Ovary (tissue), 7 donors: ENCODE measurements at regions not wholly inside any gene's neighbourhood (a gene's known extent, or its start where the extent isn't known, plus 50 kb on each side); places are given as distances from the start of the nearest gene placed in this dataset.

Experiments
- DNase-seq, 5 donors: peaks; one replicate each; pipeline ENCODE4 v3.0.0-alpha.2; 2019 to 2020
- H3K27ac ChIP-seq, 2 donors: fragments of 200-600 bp; one replicate each; pipeline versions ENCODE4 v1.5.1 to v1.8.0; 2019 to 2022
- H3K27me3 ChIP-seq: fragments of 200-600 bp; one replicate; pipeline ENCODE4 v1.8.0; 2022
- H3K36me3 ChIP-seq: fragments of 200-600 bp; sonication (generic); one replicate; pipeline ENCODE4 v1.5.1; 2019
- H3K4me1 ChIP-seq: one replicate; pipeline ENCODE4 v1.8.1; 2013; ENCODE audit warnings: mild to moderate bottlenecking, moderate library complexity; ENCODE audit not compliant: insufficient read depth
- H3K4me3 ChIP-seq: fragments of 200-600 bp; sonication (generic); one replicate; pipeline ENCODE4 v1.5.1; 2017
- H3K9me3 ChIP-seq, 2 donors: fragments of 200-600 bp in 1 of 2; sonication (generic) in 1 of 2; one replicate each; pipeline versions ENCODE4 v1.5.1 to v1.8.1; 2013 to 2019; ENCODE audit warnings: mild to moderate bottlenecking in 1 of 2, moderate library complexity in 1 of 2
- EP300 ChIP-seq: sonication (generic); formaldehyde crosslinking; IDR thresholded peaks from one replicate; pipeline ENCODE4 v1.6.1; 2017; ENCODE audit warnings: antibody characterized with exemption
- POLR2A ChIP-seq: fragments of 450-650 bp; IDR thresholded peaks from one replicate; pipeline ENCODE4 v1.6.1; 2017; ENCODE audit warnings: antibody characterized with exemption, mild to moderate bottlenecking, moderate library complexity
- WGBS, 3 donors: extraction: QIAGEN DNeasy Blood & Tissue Kit in 1 of 3; methylation state at CpG; one replicate each; pipeline versions ENCODE4 v1.1.5 to v1.1.7; 2013 to 2017; 5-methylcytosine and 5-hydroxymethylcytosine counted together
- intact Hi-C, 4 donors: fragments of 100-400 bp; cut with DNase I; formaldehyde crosslinking; loops; one replicate each; pipeline versions ENCODE4 v1.11.0 to v1.15.1; 2022 to 2023
- TF ChIP-seq, protein P1 (sequence below), 3 donors: fragments of 450-650 bp in 2 of 3; fragments of 200-600 bp in 1 of 3; IDR thresholded peaks; one replicate each; pipeline versions ENCODE4 v1.5.1 to v1.8.0; 2016 to 2022; ENCODE audit warnings: antibody characterized with exemption in 3 of 3, mild to moderate bottlenecking in 1 of 3
- donor health status: DM: no; HTN: no; CAD: no; lungs with moderate emphysema.
- donor health status: DM: no; HTN: no; CAD: no.
- donor health status: Bipolar disorder and iron deficiency.
- donor health status: DM: no; HTN: no; CAD: no.
- donor health status: DM: yes; HTN: yes; CAD: no.

DNA sequence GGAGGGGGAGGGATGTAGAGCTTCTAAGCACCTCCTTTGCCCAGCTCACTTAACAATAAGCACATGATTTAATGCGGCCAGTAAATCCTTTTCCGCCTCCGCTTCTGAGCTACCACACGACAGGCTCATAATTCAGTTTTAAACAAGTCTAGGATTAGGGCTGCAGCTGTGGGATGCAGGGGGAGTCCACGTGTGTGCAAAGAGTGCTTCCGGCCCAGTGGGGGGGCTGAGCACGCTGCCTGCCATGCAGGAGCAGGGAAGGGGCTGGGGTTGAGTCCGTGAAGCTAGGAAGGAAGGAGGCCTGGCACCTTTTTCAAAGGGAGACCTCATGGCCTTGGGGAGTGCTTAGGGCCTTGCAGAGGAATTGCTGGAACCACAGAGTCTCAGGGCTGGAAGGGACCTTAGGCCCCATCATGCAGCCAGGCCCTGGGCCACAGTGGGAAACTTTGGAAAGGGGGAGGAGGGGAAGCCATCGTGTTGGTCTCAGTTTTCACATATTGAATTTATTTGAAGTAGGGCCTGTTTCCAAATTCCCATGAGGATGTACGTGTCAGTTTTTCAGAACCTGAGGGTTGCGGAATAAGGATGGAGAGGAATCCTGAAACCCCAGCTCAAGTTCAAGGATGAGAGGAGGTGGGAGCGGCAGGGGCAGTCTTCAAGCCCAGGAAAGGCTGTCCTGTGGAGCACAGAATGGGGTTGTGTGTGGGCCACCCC lies 96.1 kb downstream of the VEGFA start:
- 62 to 73% (median 73%) methylated on average over 12 of the region's 12 CpGs for WGBS, 3 donors
- DNase-seq: no peak

DNA sequence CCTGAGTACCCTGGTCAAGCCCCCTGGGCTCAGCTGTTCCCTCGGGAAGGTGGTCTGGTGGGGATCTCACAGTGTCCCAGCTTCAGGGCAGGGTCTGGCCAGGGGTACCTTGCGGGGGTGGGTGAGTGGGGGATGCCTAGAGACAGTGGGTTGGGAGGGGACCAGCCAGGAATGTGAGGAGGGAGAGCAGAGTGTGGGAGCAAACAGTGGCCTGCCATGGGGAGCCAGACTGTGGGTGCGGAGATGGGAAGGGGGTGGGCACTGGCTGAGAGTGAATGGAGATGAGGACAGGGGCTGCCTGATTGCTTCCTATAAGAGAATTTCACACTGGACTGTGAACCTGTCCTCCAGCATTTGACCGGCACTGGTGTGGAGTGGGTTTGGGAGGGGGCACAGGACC lies 95.1 kb downstream of the VEGFA start:
- intact Hi-C loops: no loop called here
- Histone ChIP-seq H3K27ac (no peak overlapping the region), H3K9me3 (no peaks in the 10 kb centered on the region), H3K4me1 (no peaks in the 10 kb centered on the region), H3K27me3 (no peaks in the 10 kb centered on the region), H3K4me3 (no peak overlapping the region), H3K36me3 (no peaks in the 10 kb centered on the region)
- DNase-seq: no peak
- TF ChIP-seq EP300 (no peak), POLR2A (no peak)
- TF ChIP-seq, protein P1, sequence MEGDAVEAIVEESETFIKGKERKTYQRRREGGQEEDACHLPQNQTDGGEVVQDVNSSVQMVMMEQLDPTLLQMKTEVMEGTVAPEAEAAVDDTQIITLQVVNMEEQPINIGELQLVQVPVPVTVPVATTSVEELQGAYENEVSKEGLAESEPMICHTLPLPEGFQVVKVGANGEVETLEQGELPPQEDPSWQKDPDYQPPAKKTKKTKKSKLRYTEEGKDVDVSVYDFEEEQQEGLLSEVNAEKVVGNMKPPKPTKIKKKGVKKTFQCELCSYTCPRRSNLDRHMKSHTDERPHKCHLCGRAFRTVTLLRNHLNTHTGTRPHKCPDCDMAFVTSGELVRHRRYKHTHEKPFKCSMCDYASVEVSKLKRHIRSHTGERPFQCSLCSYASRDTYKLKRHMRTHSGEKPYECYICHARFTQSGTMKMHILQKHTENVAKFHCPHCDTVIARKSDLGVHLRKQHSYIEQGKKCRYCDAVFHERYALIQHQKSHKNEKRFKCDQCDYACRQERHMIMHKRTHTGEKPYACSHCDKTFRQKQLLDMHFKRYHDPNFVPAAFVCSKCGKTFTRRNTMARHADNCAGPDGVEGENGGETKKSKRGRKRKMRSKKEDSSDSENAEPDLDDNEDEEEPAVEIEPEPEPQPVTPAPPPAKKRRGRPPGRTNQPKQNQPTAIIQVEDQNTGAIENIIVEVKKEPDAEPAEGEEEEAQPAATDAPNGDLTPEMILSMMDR (IDR thresholded peaks at IDR 0.05): no peak
- 83 to 94% (median 86%) methylated on average over 4 of the region's 4 CpGs for WGBS, 3 donors

More for the DNA sequence above, 96.1 kb downstream of the VEGFA start:
- no peaks in the 10 kb centered on the region for H3K9me3 ChIP-seq
- H3K27me3 ChIP-seq: no peaks in the 10 kb centered on the region
- TF ChIP-seq EP300: no peak
- TF ChIP-seq, protein P1 (IDR thresholded peaks at IDR 0.05): no peak
- TF ChIP-seq POLR2A: no peak
- intact Hi-C loops: no loop called here
- H3K27ac ChIP-seq: no peak overlapping the region
- no peaks in the 10 kb centered on the region for H3K36me3 ChIP-seq
- no peak overlapping the region for H3K4me3 ChIP-seq
- H3K4me1 ChIP-seq: no peaks in the 10 kb centered on the region

DNA sequence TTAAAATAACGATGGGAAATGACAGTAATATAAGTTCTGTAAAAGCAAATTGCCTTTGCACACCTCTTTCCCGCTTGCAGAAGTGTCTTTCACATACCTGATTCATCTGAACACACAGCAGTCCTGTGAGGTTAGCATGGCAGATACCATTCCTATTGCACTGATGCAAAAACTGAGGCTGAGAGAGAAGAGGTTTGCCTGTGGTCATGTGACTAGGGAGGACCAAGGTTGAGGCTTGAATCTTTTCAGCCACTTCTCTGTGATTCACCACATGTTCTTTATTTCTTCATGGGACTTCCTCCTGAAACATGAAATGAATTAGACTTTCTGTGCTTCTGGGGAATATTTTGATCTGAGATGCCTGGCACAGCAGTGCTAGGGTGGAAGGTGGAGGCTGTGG lies 92.9 kb downstream of the VEGFA start:
- no peak for TF ChIP-seq EP300
- TF ChIP-seq POLR2A: no peak
- TF ChIP-seq, protein P1 (IDR thresholded peaks at IDR 0.05): no peak
- H3K27ac ChIP-seq: no peak overlapping the region
- DNase-seq: no peak
- intact Hi-C loops: no loop called here
- H3K4me3 ChIP-seq: no peak overlapping the region
- H3K9me3 ChIP-seq: no peaks in the 10 kb centered on the region
- WGBS, 3 donors: 82 to 85% (median 84%) methylated on average over 2 of the region's 2 CpGs
- H3K27me3 ChIP-seq: no peaks in the 10 kb centered on the region
- H3K4me1 ChIP-seq: no peaks in the 10 kb centered on the region
- H3K36me3 ChIP-seq: no peaks in the 10 kb centered on the region

DNA sequence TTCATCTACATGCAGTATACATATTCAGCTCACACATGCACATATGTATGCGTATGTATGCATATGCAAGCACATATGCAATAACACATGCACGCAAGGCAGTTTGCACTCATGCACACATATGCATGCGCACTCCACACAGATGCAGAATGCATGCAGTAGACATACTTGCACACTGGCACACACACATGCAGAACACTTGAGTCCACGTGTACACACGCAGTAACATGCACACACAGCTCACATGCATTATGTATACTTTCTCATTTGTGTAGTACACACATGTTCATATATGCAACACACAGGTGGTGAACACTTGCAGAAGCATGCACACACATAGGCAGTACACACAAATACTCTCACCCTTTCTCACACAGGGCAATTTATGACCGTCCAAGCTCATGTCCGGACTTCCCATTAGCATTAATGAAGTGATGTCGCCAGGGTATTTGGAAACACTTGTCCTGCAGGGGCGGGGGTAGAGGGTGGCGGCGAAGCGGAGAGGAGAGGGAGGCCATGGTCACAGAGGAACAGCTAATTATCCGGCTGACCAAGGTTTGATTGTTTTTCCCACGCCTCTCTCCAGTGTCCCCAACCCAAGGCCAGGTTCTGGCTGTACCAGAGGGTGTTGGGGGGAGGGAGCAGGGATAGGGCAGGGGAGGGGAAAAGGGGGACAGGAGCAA lies 91.3 kb downstream of the VEGFA start:
- DNase-seq: no peak
- Histone ChIP-seq H3K27me3 (no peaks in the 10 kb centered on the region), H3K9me3 (no peaks in the 10 kb centered on the region), H3K4me1 (no peaks in the 10 kb centered on the region), H3K36me3 (no peaks in the 10 kb centered on the region), H3K27ac (no peak overlapping the region), H3K4me3 (no peak overlapping the region)
- WGBS, 3 donors: 80 to 86% (median 83%) methylated on average over 14 of the region's 14 CpGs
- TF ChIP-seq POLR2A (no peak), EP300 (no peak)
- TF ChIP-seq, protein P1 (IDR thresholded peaks at IDR 0.05): no peak
- intact Hi-C loops: no loop called here
